ENCODE measurements at regions not wholly inside any gene's neighbourhood (a gene's known extent, or its start where the extent isn't known, plus 50 kb on each side); places are given as distances from the start of the nearest gene placed in this dataset.

DNA sequence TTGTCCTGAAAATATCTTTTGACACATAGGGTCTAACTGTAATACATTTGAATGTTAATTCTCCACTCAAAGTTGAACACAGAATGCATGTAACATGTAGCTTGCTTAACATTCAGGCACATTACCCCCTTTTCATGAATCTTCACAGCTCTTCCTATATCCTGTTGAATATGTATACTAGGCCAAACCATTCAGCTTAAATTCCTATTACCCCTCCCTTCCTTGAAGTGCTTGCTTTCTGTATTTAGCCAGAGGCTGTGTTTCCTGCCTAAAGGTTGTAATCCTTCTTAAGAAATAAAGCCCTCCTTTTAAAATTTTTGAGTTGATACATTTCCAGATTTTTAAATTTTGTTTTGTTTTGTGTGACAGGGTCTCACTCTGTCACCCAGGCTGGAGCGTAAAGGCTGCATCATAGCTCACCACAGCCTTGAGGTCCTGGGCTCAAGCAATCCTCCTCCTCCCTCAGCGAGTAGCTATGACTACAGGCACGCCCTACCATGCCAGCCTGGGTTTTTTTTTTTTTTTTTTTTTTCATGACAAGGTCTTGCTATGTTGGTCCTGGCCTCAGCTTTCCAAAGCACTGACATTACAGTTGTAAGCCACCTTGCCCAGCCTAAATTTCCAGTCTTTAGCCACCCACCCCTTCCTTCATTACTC, 357.6 kb downstream of the DSC3 start:
- TF ChIP-seq CTCF (IDR thresholded peaks at IDR 0.05; ENCODE audit: poor library complexity): no peak
- TF ChIP-seq EZH2 (IDR thresholded peaks at IDR 0.05; ENCODE audit: borderline replicate concordance): no peak

Data from hepatocyte (in vitro differentiated cells).